IPS-20b (cell line): ENCODE measurements at regions not wholly inside any gene's neighbourhood (a gene's known extent, or its start where the extent isn't known, plus 50 kb on each side); places are given as distances from the start of the nearest gene placed in this dataset.

Experiments
- H3K27ac ChIP-seq: one replicate; pipeline ENCODE4 v1.5.1; 2013; ENCODE audit warnings: low read length
- H3K27me3 ChIP-seq: 2 replicates; pipeline ENCODE4 v1.6.1; 2013; ENCODE audit warnings: mild to moderate bottlenecking, low read length, inconsistent platforms; ENCODE audit not compliant: insufficient read depth
- H3K36me3 ChIP-seq: 2 replicates; pipeline ENCODE4 v1.6.1; 2013; ENCODE audit warnings: low read depth, mild to moderate bottlenecking, inconsistent platforms, low read length, moderate library complexity; ENCODE audit not compliant: insufficient read depth
- H3K4me1 ChIP-seq: 2 replicates; pipeline ENCODE4 v1.6.1; 2013; ENCODE audit warnings: mild to moderate bottlenecking, control low read depth, inconsistent platforms, low read length, moderate library complexity; ENCODE audit not compliant: insufficient read depth
- H3K4me3 ChIP-seq: 2 replicates; pipeline ENCODE4 v1.5.1; 2013; ENCODE audit warnings: mild to moderate bottlenecking, low read length, inconsistent platforms
- H3K9ac ChIP-seq: 2 replicates; pipeline ENCODE4 v1.6.1; 2013; ENCODE audit warnings: low read depth, mild to moderate bottlenecking, inconsistent platforms, low read length, moderate library complexity
- H3K9me3 ChIP-seq: 2 replicates; pipeline ENCODE4 v1.6.1; 2013; ENCODE audit warnings: mild to moderate bottlenecking, low read depth, low read length, inconsistent platforms; ENCODE audit not compliant: insufficient read depth

GRCh38 chr5:125699860-125700259, 723.3 kb upstream of the GRAMD2B start:
- H3K4me1 ChIP-seq, result peaks cover 3% of the 10 kb centered on the region; the same call in 1 of the 2 replicates
- H3K9ac ChIP-seq, result no peak overlapping the region
- no peak overlapping the region for H3K27ac ChIP-seq
- no peaks in the 10 kb centered on the region for H3K36me3 ChIP-seq
- H3K27me3 ChIP-seq, result no peaks in the 10 kb centered on the region
- H3K9me3 ChIP-seq, result peaks cover 8% of the 10 kb centered on the region
- H3K4me3 ChIP-seq, result no peak overlapping the region

- H3K9ac ChIP-seq, result no peak overlapping the region
- peaks cover 9% of the 10 kb centered on the region for H3K9me3 ChIP-seq
- H3K4me3 ChIP-seq, result no peak overlapping the region
- no peak overlapping the region for H3K27ac ChIP-seq
- no peaks in the 10 kb centered on the region for H3K36me3 ChIP-seq
- H3K27me3 ChIP-seq, result no peaks in the 10 kb centered on the region
- peaks cover 3% of the 10 kb centered on the region; the same call in 1 of the 2 replicates for H3K4me1 ChIP-seq
Observed at GRCh38 chr5:125700380-125700861, 722.8 kb upstream of the GRAMD2B start.

DNA sequence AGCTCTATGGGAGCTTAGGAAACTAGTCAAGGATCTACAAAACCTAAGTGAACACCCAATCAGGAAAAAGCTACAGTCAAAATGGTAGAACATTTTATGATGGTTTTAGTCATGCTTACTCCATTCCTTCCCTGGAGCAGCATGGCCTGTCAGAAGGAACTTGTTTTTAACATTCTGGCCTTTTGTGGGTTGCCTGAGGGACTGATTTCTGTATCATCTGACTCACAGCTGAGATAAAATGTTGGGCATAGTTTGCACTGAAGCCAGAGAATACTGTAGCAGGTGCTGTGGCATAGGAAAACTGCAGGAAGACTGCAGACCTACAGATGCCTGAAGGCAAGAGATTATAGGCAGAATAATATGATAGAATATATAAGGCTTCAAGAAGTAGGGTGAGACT, 719.6 kb upstream of the GRAMD2B start:
- H3K36me3 ChIP-seq, result no peaks in the 10 kb centered on the region
- H3K4me1 ChIP-seq, result peaks cover 3% of the 10 kb centered on the region; the same call in 1 of the 2 replicates
- H3K27ac ChIP-seq, result no peak overlapping the region
- peaks cover 9% of the 10 kb centered on the region for H3K9me3 ChIP-seq
- no peak overlapping the region for H3K4me3 ChIP-seq
- H3K27me3 ChIP-seq, result no peaks in the 10 kb centered on the region
- no peak overlapping the region for H3K9ac ChIP-seq

DNA sequence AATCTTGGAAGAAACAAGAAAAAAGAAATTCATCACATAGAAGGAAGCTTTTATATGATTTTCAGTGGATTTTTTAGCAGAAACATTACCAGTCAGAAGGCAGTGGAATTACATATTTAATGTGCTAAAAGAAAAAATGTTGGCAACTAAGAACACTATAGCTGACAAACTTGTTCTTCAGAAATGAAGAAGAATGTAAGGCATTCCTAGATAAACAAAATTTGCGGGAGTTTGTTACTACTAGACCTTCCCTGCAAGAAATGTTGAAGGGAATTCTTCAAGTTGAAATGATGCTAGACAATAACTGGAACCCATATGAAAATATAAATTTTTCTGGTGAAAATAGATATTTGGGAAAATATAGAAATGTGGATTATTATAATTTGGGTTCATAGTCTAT, 718.3 kb upstream of the GRAMD2B start:
- no peak overlapping the region for H3K27ac ChIP-seq

DNA sequence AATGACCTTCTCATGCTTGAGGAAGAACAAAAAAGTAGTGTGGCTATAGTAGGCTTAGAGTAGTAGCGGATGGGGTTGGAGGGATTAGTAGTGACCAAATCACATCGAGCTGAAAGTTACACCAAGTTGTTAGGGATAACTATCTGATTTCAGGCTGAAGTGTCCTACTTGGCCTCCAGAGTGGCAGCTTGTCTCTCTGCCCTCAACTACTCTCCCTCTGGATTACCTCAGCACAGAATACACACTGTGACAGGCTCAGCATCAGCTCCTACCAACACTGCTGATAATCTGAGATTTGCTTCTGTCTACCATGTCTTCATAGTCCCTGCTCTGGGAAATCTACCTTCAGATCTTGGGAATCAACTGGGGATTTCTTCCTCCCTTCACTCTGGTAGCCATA, 714.6 kb upstream of the GRAMD2B start:
- peaks cover 9% of the 10 kb centered on the region for H3K9me3 ChIP-seq
- H3K9ac ChIP-seq, result no peak overlapping the region
- no peak overlapping the region for H3K4me3 ChIP-seq
- no peaks in the 10 kb centered on the region for H3K36me3 ChIP-seq
- no peaks in the 10 kb centered on the region for H3K27me3 ChIP-seq
- H3K4me1 ChIP-seq, result no peaks in the 10 kb centered on the region; the same call in 1 of the 2 replicates
- no peak overlapping the region for H3K27ac ChIP-seq

More for the DNA sequence above, 718.3 kb upstream of the GRAMD2B start:
- H3K36me3 ChIP-seq, result no peaks in the 10 kb centered on the region
- H3K4me3 ChIP-seq, result no peak overlapping the region
- peaks cover 9% of the 10 kb centered on the region for H3K9me3 ChIP-seq
- no peaks in the 10 kb centered on the region for H3K27me3 ChIP-seq
- H3K9ac ChIP-seq, result no peak overlapping the region
- no peaks in the 10 kb centered on the region; the same call in 1 of the 2 replicates for H3K4me1 ChIP-seq

DNA sequence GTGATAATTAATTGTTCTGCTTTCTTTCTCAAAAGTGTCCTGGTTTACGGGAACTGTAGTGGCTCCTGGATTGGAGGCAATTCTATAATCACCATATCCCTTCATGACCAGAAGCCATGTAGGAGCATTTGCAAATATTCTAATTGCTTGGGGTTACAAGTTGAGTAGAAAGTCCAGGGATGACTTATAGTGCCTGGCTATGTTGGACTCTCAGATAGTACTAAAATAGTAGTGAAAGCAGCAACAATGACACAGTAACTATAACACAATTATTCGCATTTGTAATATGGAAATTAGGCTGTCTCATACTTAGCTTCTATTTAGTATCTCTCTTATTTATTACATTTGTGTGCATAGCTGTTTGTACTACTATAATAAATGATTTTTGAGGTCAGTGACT, 712.5 kb upstream of the GRAMD2B start:
- Histone ChIP-seq H3K9ac (no peak overlapping the region), H3K27me3 (no peaks in the 10 kb centered on the region), H3K36me3 (no peaks in the 10 kb centered on the region), H3K27ac (no peak overlapping the region), H3K4me1 (no peaks in the 10 kb centered on the region; the same call in 1 of the 2 replicates), H3K4me3 (no peak overlapping the region), H3K9me3 (no peaks in the 10 kb centered on the region)

DNA sequence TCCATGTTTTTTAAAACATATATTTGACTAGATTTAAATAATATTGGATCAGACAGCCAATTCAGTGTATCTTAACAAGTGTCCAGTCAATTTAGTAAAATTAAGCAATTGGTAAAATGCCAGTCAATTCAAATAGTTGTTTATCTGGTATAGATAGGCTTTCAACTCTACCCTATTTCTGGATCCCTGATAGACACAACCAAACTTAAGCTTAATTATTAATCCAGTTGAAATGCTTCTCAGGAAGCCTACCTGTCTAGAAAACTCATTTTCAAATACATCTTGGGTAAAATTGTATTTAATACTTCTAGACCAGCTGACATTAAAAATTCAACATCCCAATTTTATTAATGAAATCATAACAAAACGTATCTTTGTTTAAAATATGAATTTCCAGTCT, 710.8 kb upstream of the GRAMD2B start:
- Histone ChIP-seq H3K9ac (no peak overlapping the region), H3K9me3 (no peaks in the 10 kb centered on the region), H3K36me3 (no peaks in the 10 kb centered on the region), H3K27me3 (no peaks in the 10 kb centered on the region), H3K4me3 (no peak overlapping the region), H3K4me1 (no peaks in the 10 kb centered on the region; the same call in 1 of the 2 replicates), H3K27ac (no peak overlapping the region)

DNA sequence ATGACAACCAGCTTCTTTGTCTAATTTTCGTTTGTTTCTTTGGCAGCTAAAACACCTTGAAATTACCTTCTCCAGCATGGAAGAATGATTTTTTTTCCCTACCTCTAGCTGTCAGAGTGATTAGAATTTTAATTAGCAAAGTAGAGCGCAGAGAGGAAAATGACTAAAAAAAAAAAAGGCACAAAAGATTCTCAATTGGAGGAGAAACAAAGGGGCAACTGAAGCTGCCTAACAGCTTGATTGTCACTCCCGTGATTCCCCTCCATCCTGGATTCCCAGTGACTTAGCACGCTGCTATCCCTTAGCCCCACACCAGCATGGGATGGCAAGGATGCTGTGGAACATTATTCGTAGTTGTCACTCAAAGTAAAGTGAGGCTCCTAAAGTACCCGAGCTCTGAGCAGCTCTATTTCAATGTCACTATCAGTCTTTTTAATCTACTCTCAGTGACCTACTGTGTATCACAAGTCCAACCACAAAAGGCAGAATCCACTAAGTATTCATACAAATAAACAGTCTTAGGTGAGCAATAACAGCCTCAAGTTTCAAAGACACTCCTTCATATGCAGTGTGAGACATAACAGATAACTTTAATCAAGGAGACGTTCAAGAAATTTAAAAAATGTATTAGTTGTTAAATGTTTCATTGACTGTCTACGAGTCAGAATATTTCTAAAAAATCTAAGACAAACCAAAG, 710.0 kb upstream of the GRAMD2B start:
- Histone ChIP-seq H3K9ac (no peak overlapping the region), H3K9me3 (no peaks in the 10 kb centered on the region), H3K36me3 (no peaks in the 10 kb centered on the region), H3K4me3 (no peak overlapping the region), H3K27ac (no peak overlapping the region), H3K27me3 (no peaks in the 10 kb centered on the region), H3K4me1 (no peaks in the 10 kb centered on the region; the same call in 1 of the 2 replicates)

- Histone ChIP-seq H3K36me3 (no peaks in the 10 kb centered on the region), H3K27me3 (no peaks in the 10 kb centered on the region), H3K4me3 (no peak overlapping the region), H3K9me3 (no peaks in the 10 kb centered on the region), H3K4me1 (peaks cover 11% of the 10 kb centered on the region; the same call in 1 of the 2 replicates), H3K27ac (no peak overlapping the region), H3K9ac (no peak overlapping the region)
Observed at GRCh38 chr5:125715216-125715615, 708.0 kb upstream of the GRAMD2B start.

DNA sequence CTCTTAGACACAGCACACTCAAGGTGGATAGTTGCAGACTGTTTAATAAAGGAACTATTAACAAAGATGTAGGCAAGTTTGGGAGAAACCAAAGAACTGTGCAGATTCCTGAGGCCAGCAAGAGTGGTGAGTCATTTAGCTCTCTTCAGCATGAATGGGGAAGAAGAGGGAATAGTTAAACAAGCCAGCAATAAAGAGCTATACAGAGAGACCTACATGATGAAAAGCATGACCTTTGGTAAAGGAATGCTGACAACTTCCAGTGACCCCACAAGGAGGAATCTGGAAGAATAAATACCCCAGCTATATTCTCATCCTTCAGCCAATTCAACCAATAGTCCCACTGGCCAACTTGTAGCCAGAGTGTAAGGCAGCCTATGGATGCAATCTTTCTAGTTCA, 706.0 kb upstream of the GRAMD2B start:
- no peak overlapping the region for H3K27ac ChIP-seq
- H3K27me3 ChIP-seq, result no peaks in the 10 kb centered on the region
- no peak overlapping the region for H3K4me3 ChIP-seq
- no peak overlapping the region for H3K9ac ChIP-seq
- H3K36me3 ChIP-seq, result no peaks in the 10 kb centered on the region
- peaks cover 12% of the 10 kb centered on the region; the same call in 1 of the 2 replicates for H3K4me1 ChIP-seq
- no peaks in the 10 kb centered on the region for H3K9me3 ChIP-seq

DNA sequence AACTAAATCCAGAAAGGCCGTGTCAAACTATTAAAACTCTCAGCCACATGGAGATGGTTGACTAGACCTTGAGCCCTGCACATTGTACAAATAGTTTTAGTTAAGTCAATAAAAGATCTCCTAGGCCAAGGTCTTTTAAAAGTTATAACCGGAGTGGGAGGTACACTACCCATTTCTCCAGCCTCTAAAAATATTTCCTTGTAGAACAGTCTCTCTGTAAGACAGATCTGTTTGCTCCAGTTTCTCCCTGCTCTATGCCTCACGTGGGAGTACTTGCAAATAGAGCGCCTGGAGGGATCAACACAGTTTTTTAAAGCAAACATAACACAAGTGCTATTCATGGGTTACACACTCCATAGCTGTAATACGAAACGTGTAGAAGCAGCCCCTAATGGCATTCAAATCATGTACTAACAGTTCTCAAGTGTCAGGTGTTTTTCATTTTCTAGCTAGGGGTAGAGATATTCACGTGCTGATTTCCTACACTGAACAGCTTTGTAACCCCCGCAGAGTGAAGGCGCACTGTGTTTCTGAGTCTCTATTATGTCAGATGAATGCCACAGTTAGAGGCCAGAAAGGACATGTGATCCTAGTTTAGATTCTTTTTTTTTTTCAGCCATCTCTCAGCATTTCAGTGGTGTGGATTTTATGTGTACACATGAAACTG, 703.4 kb upstream of the GRAMD2B start:
- H3K9ac ChIP-seq, result no peak overlapping the region
- H3K27me3 ChIP-seq, result no peaks in the 10 kb centered on the region
- H3K9me3 ChIP-seq, result no peaks in the 10 kb centered on the region
- peaks cover 12% of the 10 kb centered on the region; the same call in 1 of the 2 replicates for H3K4me1 ChIP-seq
- no peaks in the 10 kb centered on the region for H3K36me3 ChIP-seq
- no peak overlapping the region for H3K27ac ChIP-seq
- peak overlapping the region; percentile 35; the same call in 1 of the 2 replicates for H3K4me3 ChIP-seq

- Histone ChIP-seq H3K9ac (no peak overlapping the region), H3K36me3 (no peaks in the 10 kb centered on the region), H3K4me1 (peaks cover 12% of the 10 kb centered on the region; the same call in 1 of the 2 replicates), H3K4me3 (peak overlapping the region; percentile 35; the same call in 1 of the 2 replicates), H3K27ac (no peak overlapping the region), H3K27me3 (no peaks in the 10 kb centered on the region), H3K9me3 (no peaks in the 10 kb centered on the region)
Observed at GRCh38 chr5:125720348-125720685, 702.9 kb upstream of the GRAMD2B start.
